Islet precursor cell (in vitro differentiated cells): ENCODE measurements at regions not wholly inside any gene's neighbourhood (a gene's known extent, or its start where the extent isn't known, plus 50 kb on each side); places are given as distances from the start of the nearest gene placed in this dataset.
"Not testable (repeated sequence)": the region's sequence is repeated elsewhere in the genome, so short reads cannot be mapped to it uniquely, and the experiment has no call there.

Experiments
- DNase-seq: peaks from one replicate; pipeline ENCODE4 v3.0.0-alpha.2; 2018

- DNase-seq: no peak
These were observed 1378.0 kb upstream of the PCDH9 start for GRCh38 chr13:68608147-68608546.

- no peak for DNase-seq
These were observed 1367.5 kb upstream of the PCDH9 start for GRCh38 chr13:68597641-68598040.

- no peak for DNase-seq
These were observed 1358.5 kb upstream of the PCDH9 start for GRCh38 chr13:68588623-68589022.

GRCh38 chr13:68584776-68585175 lies 1354.6 kb upstream of the PCDH9 start:
- DNase-seq: no peak

GRCh38 chr13:68574053-68574452 lies 1343.9 kb upstream of the PCDH9 start:
- DNase-seq: no peak

GRCh38 chr13:68551701-68552522 lies 1321.8 kb upstream of the PCDH9 start:
- DNase-seq: no peak

- no peak for DNase-seq
These were observed 1320.2 kb upstream of the PCDH9 start for GRCh38 chr13:68550330-68550729.

- no peak for DNase-seq
These were observed 1310.1 kb upstream of the PCDH9 start for GRCh38 chr13:68540244-68540643.

- no peak for DNase-seq
These were observed 1305.2 kb upstream of the PCDH9 start for GRCh38 chr13:68535329-68535728.

GRCh38 chr13:68527167-68527566 lies 1297.0 kb upstream of the PCDH9 start:
- DNase-seq: not testable (repeated sequence)

- no peak for DNase-seq
These were observed 1293.8 kb upstream of the PCDH9 start for GRCh38 chr13:68523838-68524424.

- no peak for DNase-seq
These were observed 1292.0 kb upstream of the PCDH9 start for GRCh38 chr13:68522184-68522583.

- no peak for DNase-seq
These were observed 1279.8 kb upstream of the PCDH9 start for GRCh38 chr13:68509734-68510621.

- no peak for DNase-seq
These were observed 1276.9 kb upstream of the PCDH9 start for GRCh38 chr13:68506888-68507551.

GRCh38 chr13:68490594-68490993 lies 1260.5 kb upstream of the PCDH9 start:
- no peak for DNase-seq

GRCh38 chr13:68481130-68481529 lies 1251.0 kb upstream of the PCDH9 start:
- DNase-seq: no peak

- no peak for DNase-seq
These were observed 1243.7 kb upstream of the PCDH9 start for GRCh38 chr13:68473834-68474326.

GRCh38 chr13:68467160-68467559 lies 1237.0 kb upstream of the PCDH9 start:
- no peak for DNase-seq

GRCh38 chr13:68440874-68441273 lies 1210.7 kb upstream of the PCDH9 start:
- DNase-seq: no peak

- DNase-seq: no peak
These were observed 1209.7 kb upstream of the PCDH9 start for GRCh38 chr13:68439817-68440216.

GRCh38 chr13:68428292-68428691 lies 1198.2 kb upstream of the PCDH9 start:
- DNase-seq: no peak

GRCh38 chr13:68417801-68418200 lies 1187.7 kb upstream of the PCDH9 start:
- DNase-seq: no peak

GRCh38 chr13:68410007-68410406 lies 1179.9 kb upstream of the PCDH9 start:
- DNase-seq: no peak
